ENCODE measurements at regions not wholly inside any gene's neighbourhood (a gene's known extent, or its start where the extent isn't known, plus 50 kb on each side); places are given as distances from the start of the nearest gene placed in this dataset.

- DNase-seq = no peak
- no peak for ATAC-seq
- Mint-ChIP-seq H3K4me3 (no peak overlapping the region), H3K27me3 (ENCODE audit: low read depth) (no peaks in the 10 kb centered on the region), H3K27ac (no peak overlapping the region), H3K36me3 (ENCODE audit: low read depth) (no peaks in the 10 kb centered on the region), H3K9me3 (ENCODE audit: insufficient read depth) (no peaks in the 10 kb centered on the region), H3K4me1 (ENCODE audit: low read depth) (no peaks in the 10 kb centered on the region)
- ChIA-PET CTCF (no interaction called here), POLR2A (interaction anchor here (0.6 kb wide), 1 partner anchor 1334 kb away, joined by 3 read pairs; no protein-coding TSS in a partner anchor)
These were observed 360.5 kb downstream of the RSL24D1 start for GRCh38 chr15:54836052-54836795.

DNA sequence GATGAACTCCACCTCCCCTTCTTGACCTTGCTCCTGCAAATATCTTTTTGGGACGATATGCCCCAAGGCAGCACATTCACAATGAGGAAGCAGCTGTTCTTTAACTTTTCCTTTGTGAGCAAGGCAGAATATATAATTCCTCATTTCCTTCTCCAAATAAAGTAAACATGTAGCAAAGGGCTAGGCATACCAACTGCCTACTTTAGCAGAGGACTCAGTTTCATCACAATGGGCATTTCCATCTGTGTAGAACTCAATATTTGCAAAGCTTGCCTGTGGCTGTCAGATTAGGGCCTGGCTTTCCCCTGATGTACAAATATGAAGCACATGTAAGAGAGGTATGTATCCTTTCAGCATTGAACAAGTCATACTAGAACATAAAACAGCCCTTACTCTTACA is 366.9 kb downstream of the RSL24D1 start:
- peaks cover 5% of the 10 kb centered on the region for H3K9me3 Mint-ChIP-seq (ENCODE audit: insufficient read depth)
- ChIA-PET CTCF (no interaction called here), POLR2A (no interaction called here)
- DNase-seq = no peak
- H3K27ac Mint-ChIP-seq = no peak overlapping the region
- H3K36me3 Mint-ChIP-seq (ENCODE audit: low read depth) = no peaks in the 10 kb centered on the region
- H3K27me3 Mint-ChIP-seq (ENCODE audit: low read depth) = no peaks in the 10 kb centered on the region
- H3K4me3 Mint-ChIP-seq = no peak overlapping the region
- H3K4me1 Mint-ChIP-seq (ENCODE audit: low read depth) = no peaks in the 10 kb centered on the region
- ATAC-seq = no peak

GRCh38 chr15:54820811-54821210 is 375.9 kb downstream of the RSL24D1 start:
- Mint-ChIP-seq H3K36me3 (ENCODE audit: low read depth) (no peaks in the 10 kb centered on the region), H3K9me3 (ENCODE audit: insufficient read depth) (no peaks in the 10 kb centered on the region), H3K27me3 (ENCODE audit: low read depth) (no peaks in the 10 kb centered on the region), H3K4me3 (no peak overlapping the region), H3K4me1 (ENCODE audit: low read depth) (no peaks in the 10 kb centered on the region), H3K27ac (no peak overlapping the region)
- ChIA-PET POLR2A (no interaction called here), CTCF (no interaction called here)
- no peak for ATAC-seq
- DNase-seq = no peak

GRCh38 chr15:54820098-54820497 is 376.6 kb downstream of the RSL24D1 start:
- Mint-ChIP-seq H3K27ac (no peak overlapping the region), H3K27me3 (ENCODE audit: low read depth) (no peaks in the 10 kb centered on the region), H3K4me1 (ENCODE audit: low read depth) (no peaks in the 10 kb centered on the region), H3K36me3 (ENCODE audit: low read depth) (no peaks in the 10 kb centered on the region), H3K4me3 (no peak overlapping the region), H3K9me3 (ENCODE audit: insufficient read depth) (no peaks in the 10 kb centered on the region)
- no peak for ATAC-seq
- DNase-seq = no peak
- CTCF ChIA-PET = no interaction called here
- POLR2A ChIA-PET = no interaction called here

DNA sequence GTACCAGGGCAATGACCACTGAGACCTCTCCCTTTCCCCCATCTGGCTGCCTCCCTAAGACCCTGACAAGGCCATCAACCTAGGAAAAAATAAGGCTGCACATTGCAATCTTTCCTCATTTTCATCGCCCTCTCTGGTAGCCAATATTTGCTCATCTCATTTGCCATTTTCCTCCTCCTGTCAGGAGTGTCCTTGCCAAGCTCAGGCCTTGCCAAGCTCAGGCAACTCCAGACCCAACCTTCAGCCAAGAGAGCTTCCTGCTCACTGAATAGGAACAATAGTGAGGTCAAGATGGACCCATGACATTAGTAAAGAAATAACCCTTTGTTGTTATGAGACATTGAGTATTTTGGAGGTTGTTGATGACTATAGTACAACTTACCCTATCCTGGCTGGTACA is 380.3 kb downstream of the RSL24D1 start:
- H3K4me1 Mint-ChIP-seq (ENCODE audit: low read depth) = no peaks in the 10 kb centered on the region
- H3K4me3 Mint-ChIP-seq = no peak overlapping the region
- ATAC-seq (no peak), DNase-seq (no peak)
- no peak overlapping the region for H3K27ac Mint-ChIP-seq
- H3K9me3 Mint-ChIP-seq (ENCODE audit: insufficient read depth) = no peaks in the 10 kb centered on the region
- ChIA-PET CTCF (no interaction called here), POLR2A (no interaction called here)
- H3K27me3 Mint-ChIP-seq (ENCODE audit: low read depth) = no peaks in the 10 kb centered on the region
- no peaks in the 10 kb centered on the region for H3K36me3 Mint-ChIP-seq (ENCODE audit: low read depth)

- no peaks in the 10 kb centered on the region for H3K27me3 Mint-ChIP-seq (ENCODE audit: low read depth)
- DNase-seq (no peak), ATAC-seq (no peak)
- no peaks in the 10 kb centered on the region for H3K36me3 Mint-ChIP-seq (ENCODE audit: low read depth)
- H3K27ac Mint-ChIP-seq = no peak overlapping the region
- ChIA-PET POLR2A (no interaction called here), CTCF (no interaction called here)
- no peaks in the 10 kb centered on the region for H3K4me1 Mint-ChIP-seq (ENCODE audit: low read depth)
- no peak overlapping the region for H3K4me3 Mint-ChIP-seq
- H3K9me3 Mint-ChIP-seq (ENCODE audit: insufficient read depth) = no peaks in the 10 kb centered on the region
These were observed 381.2 kb downstream of the RSL24D1 start for GRCh38 chr15:54815556-54815955.

GRCh38 chr15:54812383-54812782 is 384.4 kb downstream of the RSL24D1 start:
- no peaks in the 10 kb centered on the region for H3K9me3 Mint-ChIP-seq (ENCODE audit: insufficient read depth)
- CTCF ChIA-PET = no interaction called here
- H3K36me3 Mint-ChIP-seq (ENCODE audit: low read depth) = no peaks in the 10 kb centered on the region
- ATAC-seq = no peak
- H3K27ac Mint-ChIP-seq = no peak overlapping the region
- POLR2A ChIA-PET = no interaction called here
- H3K27me3 Mint-ChIP-seq (ENCODE audit: low read depth) = no peaks in the 10 kb centered on the region
- no peak for DNase-seq
- H3K4me1 Mint-ChIP-seq (ENCODE audit: low read depth) = no peaks in the 10 kb centered on the region
- no peak overlapping the region for H3K4me3 Mint-ChIP-seq

- ChIA-PET POLR2A (no interaction called here), CTCF (no interaction called here)
- no peaks in the 10 kb centered on the region for H3K9me3 Mint-ChIP-seq (ENCODE audit: insufficient read depth)
- ATAC-seq = no peak
- no peak overlapping the region for H3K4me3 Mint-ChIP-seq
- DNase-seq = no peak
- H3K4me1 Mint-ChIP-seq (ENCODE audit: low read depth) = no peaks in the 10 kb centered on the region
- no peaks in the 10 kb centered on the region for H3K27me3 Mint-ChIP-seq (ENCODE audit: low read depth)
- H3K36me3 Mint-ChIP-seq (ENCODE audit: low read depth) = no peaks in the 10 kb centered on the region
- H3K27ac Mint-ChIP-seq = no peak overlapping the region
These were observed 386.2 kb downstream of the RSL24D1 start for GRCh38 chr15:54810496-54810895.

DNA sequence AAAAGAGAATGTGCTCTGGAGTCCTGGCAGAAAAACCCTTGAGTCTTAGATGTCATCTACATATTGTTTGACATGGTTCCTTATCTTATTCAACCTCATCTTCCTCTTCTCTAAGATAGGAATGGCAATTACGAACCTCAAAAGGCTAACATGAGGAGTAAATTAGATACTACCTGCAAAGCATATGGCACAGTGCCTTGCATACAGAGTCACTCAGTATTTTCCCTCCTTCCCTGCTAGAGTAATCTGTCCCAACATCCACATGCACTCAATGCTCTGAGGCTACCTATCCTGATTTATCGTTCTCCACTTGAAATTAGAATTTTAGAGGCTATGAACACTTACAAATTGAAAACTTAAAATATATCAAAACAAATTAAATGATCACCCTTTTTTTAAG is 386.7 kb downstream of the RSL24D1 start:
- Mint-ChIP-seq H3K27ac (no peak overlapping the region), H3K27me3 (ENCODE audit: low read depth) (no peaks in the 10 kb centered on the region), H3K36me3 (ENCODE audit: low read depth) (no peaks in the 10 kb centered on the region), H3K4me3 (no peak overlapping the region), H3K9me3 (ENCODE audit: insufficient read depth) (no peaks in the 10 kb centered on the region), H3K4me1 (ENCODE audit: low read depth) (no peaks in the 10 kb centered on the region)
- CTCF ChIA-PET = no interaction called here
- DNase-seq (no peak), ATAC-seq (no peak)
- POLR2A ChIA-PET = no interaction called here

GRCh38 chr15:54808321-54808720 is 388.4 kb downstream of the RSL24D1 start:
- no peaks in the 10 kb centered on the region for H3K4me1 Mint-ChIP-seq (ENCODE audit: low read depth)
- ATAC-seq (no peak), DNase-seq (no peak)
- no peak overlapping the region for H3K27ac Mint-ChIP-seq
- H3K4me3 Mint-ChIP-seq = no peak overlapping the region
- H3K9me3 Mint-ChIP-seq (ENCODE audit: insufficient read depth) = no peaks in the 10 kb centered on the region
- H3K36me3 Mint-ChIP-seq (ENCODE audit: low read depth) = no peaks in the 10 kb centered on the region
- POLR2A ChIA-PET = no interaction called here
- CTCF ChIA-PET = no interaction called here
- H3K27me3 Mint-ChIP-seq (ENCODE audit: low read depth) = no peaks in the 10 kb centered on the region

- CTCF ChIA-PET = no interaction called here
- peaks cover 4% of the 10 kb centered on the region for H3K4me1 Mint-ChIP-seq (ENCODE audit: low read depth)
- no peaks in the 10 kb centered on the region for H3K9me3 Mint-ChIP-seq (ENCODE audit: insufficient read depth)
- no peak for DNase-seq
- H3K27me3 Mint-ChIP-seq (ENCODE audit: low read depth) = no peaks in the 10 kb centered on the region
- H3K4me3 Mint-ChIP-seq = no peak overlapping the region
- no peak for ATAC-seq
- H3K36me3 Mint-ChIP-seq (ENCODE audit: low read depth) = no peaks in the 10 kb centered on the region
- no peak overlapping the region for H3K27ac Mint-ChIP-seq
- POLR2A ChIA-PET = no interaction called here
These were observed 392.8 kb downstream of the RSL24D1 start for GRCh38 chr15:54803987-54804386.

DNA sequence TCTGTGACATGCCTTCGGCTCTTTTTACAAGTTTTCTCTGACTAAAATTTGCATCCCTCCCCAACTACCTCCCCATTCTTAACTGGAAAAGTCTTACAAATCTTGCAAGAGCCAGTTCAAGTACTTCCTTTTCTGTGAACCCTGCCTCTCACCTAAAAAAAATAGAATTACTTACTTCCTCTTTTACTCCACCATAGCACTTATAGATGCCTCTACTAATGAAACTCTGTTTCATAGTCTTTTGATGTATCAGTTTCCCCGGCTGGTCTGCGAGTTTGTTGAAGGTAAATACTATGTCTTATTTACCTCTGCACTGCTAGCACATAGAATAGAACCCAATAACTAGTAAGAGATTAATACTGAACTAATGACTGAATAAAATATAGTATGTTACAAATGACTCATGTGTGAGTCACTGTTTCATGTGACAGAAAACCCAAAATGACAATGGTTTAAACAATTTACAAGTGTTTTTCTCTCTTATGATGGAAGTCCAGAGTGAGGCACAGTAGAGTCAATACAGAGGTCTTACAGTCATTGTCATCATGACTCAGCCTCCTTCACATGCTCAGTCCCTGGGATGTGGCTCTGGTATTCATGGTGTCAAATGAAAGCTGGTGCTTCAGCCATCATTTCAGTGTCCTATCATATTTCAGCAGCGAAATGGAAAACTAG is 393.5 kb downstream of the RSL24D1 start:
- Mint-ChIP-seq H3K27ac (no peak overlapping the region), H3K9me3 (ENCODE audit: insufficient read depth) (no peaks in the 10 kb centered on the region), H3K36me3 (ENCODE audit: low read depth) (no peaks in the 10 kb centered on the region), H3K4me1 (ENCODE audit: low read depth) (peaks cover 4% of the 10 kb centered on the region), H3K4me3 (no peak overlapping the region), H3K27me3 (ENCODE audit: low read depth) (no peaks in the 10 kb centered on the region)
- ChIA-PET POLR2A (no interaction called here), CTCF (no interaction called here)
- ATAC-seq = no peak
- DNase-seq = no peak

- peaks cover 4% of the 10 kb centered on the region for H3K9me3 Mint-ChIP-seq (ENCODE audit: insufficient read depth)
These were observed 404.2 kb downstream of the RSL24D1 start for GRCh38 chr15:54792526-54792925.

More at GRCh38 chr15:54792526-54792925, 404.2 kb downstream of the RSL24D1 start:
- Mint-ChIP-seq H3K4me3 (no peak overlapping the region), H3K27me3 (ENCODE audit: low read depth) (peaks cover 2% of the 10 kb centered on the region), H3K36me3 (ENCODE audit: low read depth) (no peaks in the 10 kb centered on the region), H3K27ac (no peak overlapping the region), H3K4me1 (ENCODE audit: low read depth) (no peaks in the 10 kb centered on the region)
- CTCF ChIA-PET = no interaction called here
- no peak for DNase-seq
- POLR2A ChIA-PET = no interaction called here
- no peak for ATAC-seq

All from activated CD8-positive, alpha-beta T cell treated with anti-CD3 and anti-CD28 coated beads, Interleukin-2, amount 10 ng/mL, durations not matched to agents 7 days and 5 days (primary cell).